SK-N-SH (cell line): ENCODE measurements at regions not wholly inside any gene's neighbourhood (a gene's known extent, or its start where the extent isn't known, plus 50 kb on each side); places are given as distances from the start of the nearest gene placed in this dataset.

Experiments
- EP300 ChIP-seq, 2 experiments: IDR thresholded peaks; 2 replicates each; pipeline versions ENCODE4 v1.4.0 to v1.6.1; 2012; ENCODE audit warnings: borderline replicate concordance in 1 of 2, low read depth in 1 of 2, low read length in 1 of 2
- EZH2phosphoT487 ChIP-seq: fragments of 200-600 bp; sonication (generic); IDR thresholded peaks from 2 replicates; pipeline ENCODE4 v1.6.1; 2017; ENCODE audit warnings: low read depth, mixed run types, mild to moderate bottlenecking, antibody characterized with exemption, moderate library complexity, borderline replicate concordance
- GABPA ChIP-seq: IDR thresholded peaks from 2 replicates; pipeline ENCODE4 v1.4.0; 2012; ENCODE audit warnings: low read depth, mild to moderate bottlenecking
- JUND ChIP-seq: IDR thresholded peaks from 2 replicates; pipeline ENCODE4 v1.4.0; 2012
- MEF2A ChIP-seq: IDR thresholded peaks from 2 replicates; pipeline ENCODE4 v1.4.0; 2012; ENCODE audit warnings: low read depth, borderline replicate concordance
- MXI1 ChIP-seq: IDR thresholded peaks from 2 replicates; pipeline ENCODE4 v1.6.1; 2012; ENCODE audit warnings: mild to moderate bottlenecking, low read depth, low read length, improper control_type of control experiment
- POLR2AphosphoS5 ChIP-seq: IDR thresholded peaks from 2 replicates; pipeline ENCODE4 v1.6.1; 2012; ENCODE audit warnings: low read depth, low read length
- RAD21 ChIP-seq: IDR thresholded peaks from 2 replicates; pipeline ENCODE4 v1.6.1; 2012; ENCODE audit warnings: mild to moderate bottlenecking, low read length
- RFX5 ChIP-seq: IDR thresholded peaks from 2 replicates; pipeline ENCODE4 v1.6.1; 2012; ENCODE audit warnings: mild to moderate bottlenecking, improper control_type of control experiment, low read length
- SMC3 ChIP-seq: IDR thresholded peaks from 2 replicates; pipeline ENCODE4 v1.6.1; 2012; ENCODE audit warnings: low read depth, low read length, improper control_type of control experiment
- TEAD4 ChIP-seq: IDR thresholded peaks from 2 replicates; pipeline ENCODE4 v1.4.0; 2012; ENCODE audit warnings: mild to moderate bottlenecking, borderline replicate concordance; ENCODE audit not compliant: insufficient read depth
- TF ChIP-seq, protein P1 (sequence below): fragments of 200-600 bp; sonication (generic); IDR thresholded peaks from 2 replicates; pipeline ENCODE4 v1.6.1; 2017; ENCODE audit warnings: antibody characterized with exemption, mild to moderate bottlenecking, moderate library complexity
- TF ChIP-seq, protein P2 (sequence below): IDR thresholded peaks from 2 replicates; pipeline ENCODE4; 2012
- TF ChIP-seq, protein P3 (sequence below): IDR thresholded peaks from 2 replicates; pipeline ENCODE4 v1.6.1; 2012; ENCODE audit warnings: mild to moderate bottlenecking, low read depth, low read length, moderate library complexity

DNA sequence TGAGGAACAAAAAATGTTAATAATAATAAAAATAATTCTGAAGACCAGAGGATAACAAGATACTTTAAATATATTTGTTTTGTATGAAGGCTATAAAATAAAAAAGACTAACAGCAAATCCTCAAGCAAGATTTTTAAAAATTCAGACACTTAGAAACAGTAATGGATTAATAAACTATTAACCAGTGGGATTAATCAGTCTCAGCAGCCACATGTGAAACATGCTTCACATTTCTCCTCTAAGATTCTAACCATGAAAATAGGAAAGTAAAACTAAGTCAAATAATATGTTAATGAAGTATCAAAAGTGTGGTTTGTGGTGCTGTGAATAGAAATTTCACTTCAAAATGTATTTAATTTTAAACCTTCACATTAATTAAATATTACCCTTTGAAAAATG is 57.4 kb downstream of the KCNRG start:
- TF ChIP-seq POLR2AphosphoS5, result no peak
- TF ChIP-seq, protein P1, sequence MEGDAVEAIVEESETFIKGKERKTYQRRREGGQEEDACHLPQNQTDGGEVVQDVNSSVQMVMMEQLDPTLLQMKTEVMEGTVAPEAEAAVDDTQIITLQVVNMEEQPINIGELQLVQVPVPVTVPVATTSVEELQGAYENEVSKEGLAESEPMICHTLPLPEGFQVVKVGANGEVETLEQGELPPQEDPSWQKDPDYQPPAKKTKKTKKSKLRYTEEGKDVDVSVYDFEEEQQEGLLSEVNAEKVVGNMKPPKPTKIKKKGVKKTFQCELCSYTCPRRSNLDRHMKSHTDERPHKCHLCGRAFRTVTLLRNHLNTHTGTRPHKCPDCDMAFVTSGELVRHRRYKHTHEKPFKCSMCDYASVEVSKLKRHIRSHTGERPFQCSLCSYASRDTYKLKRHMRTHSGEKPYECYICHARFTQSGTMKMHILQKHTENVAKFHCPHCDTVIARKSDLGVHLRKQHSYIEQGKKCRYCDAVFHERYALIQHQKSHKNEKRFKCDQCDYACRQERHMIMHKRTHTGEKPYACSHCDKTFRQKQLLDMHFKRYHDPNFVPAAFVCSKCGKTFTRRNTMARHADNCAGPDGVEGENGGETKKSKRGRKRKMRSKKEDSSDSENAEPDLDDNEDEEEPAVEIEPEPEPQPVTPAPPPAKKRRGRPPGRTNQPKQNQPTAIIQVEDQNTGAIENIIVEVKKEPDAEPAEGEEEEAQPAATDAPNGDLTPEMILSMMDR, result no peak
- TF ChIP-seq MXI1, result no peak
- TF ChIP-seq TEAD4, result no peak
- TF ChIP-seq, protein P2, sequence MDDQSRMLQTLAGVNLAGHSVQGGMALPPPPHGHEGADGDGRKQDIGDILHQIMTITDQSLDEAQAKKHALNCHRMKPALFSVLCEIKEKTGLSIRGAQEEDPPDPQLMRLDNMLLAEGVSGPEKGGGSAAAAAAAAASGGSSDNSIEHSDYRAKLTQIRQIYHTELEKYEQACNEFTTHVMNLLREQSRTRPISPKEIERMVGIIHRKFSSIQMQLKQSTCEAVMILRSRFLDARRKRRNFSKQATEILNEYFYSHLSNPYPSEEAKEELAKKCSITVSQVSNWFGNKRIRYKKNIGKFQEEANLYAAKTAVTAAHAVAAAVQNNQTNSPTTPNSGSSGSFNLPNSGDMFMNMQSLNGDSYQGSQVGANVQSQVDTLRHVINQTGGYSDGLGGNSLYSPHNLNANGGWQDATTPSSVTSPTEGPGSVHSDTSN, result no peak
- TF ChIP-seq, protein P3, sequence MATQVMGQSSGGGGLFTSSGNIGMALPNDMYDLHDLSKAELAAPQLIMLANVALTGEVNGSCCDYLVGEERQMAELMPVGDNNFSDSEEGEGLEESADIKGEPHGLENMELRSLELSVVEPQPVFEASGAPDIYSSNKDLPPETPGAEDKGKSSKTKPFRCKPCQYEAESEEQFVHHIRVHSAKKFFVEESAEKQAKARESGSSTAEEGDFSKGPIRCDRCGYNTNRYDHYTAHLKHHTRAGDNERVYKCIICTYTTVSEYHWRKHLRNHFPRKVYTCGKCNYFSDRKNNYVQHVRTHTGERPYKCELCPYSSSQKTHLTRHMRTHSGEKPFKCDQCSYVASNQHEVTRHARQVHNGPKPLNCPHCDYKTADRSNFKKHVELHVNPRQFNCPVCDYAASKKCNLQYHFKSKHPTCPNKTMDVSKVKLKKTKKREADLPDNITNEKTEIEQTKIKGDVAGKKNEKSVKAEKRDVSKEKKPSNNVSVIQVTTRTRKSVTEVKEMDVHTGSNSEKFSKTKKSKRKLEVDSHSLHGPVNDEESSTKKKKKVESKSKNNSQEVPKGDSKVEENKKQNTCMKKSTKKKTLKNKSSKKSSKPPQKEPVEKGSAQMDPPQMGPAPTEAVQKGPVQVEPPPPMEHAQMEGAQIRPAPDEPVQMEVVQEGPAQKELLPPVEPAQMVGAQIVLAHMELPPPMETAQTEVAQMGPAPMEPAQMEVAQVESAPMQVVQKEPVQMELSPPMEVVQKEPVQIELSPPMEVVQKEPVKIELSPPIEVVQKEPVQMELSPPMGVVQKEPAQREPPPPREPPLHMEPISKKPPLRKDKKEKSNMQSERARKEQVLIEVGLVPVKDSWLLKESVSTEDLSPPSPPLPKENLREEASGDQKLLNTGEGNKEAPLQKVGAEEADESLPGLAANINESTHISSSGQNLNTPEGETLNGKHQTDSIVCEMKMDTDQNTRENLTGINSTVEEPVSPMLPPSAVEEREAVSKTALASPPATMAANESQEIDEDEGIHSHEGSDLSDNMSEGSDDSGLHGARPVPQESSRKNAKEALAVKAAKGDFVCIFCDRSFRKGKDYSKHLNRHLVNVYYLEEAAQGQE, result no peak
- TF ChIP-seq RAD21, result no peak
- TF ChIP-seq MEF2A, result no peak
- no peak for TF ChIP-seq SMC3
- no peak for TF ChIP-seq EZH2phosphoT487
- no peak for TF ChIP-seq RFX5
- TF ChIP-seq EP300 (IDR thresholded peaks at IDR 0.05; ENCODE audit: borderline replicate concordance in 1 of 2, low read depth in 1 of 2, low read length in 1 of 2), result no peak
- no peak for TF ChIP-seq JUND
- TF ChIP-seq GABPA, result no peak
